GM12891 (cell line): ENCODE measurements at regions not wholly inside any gene's neighbourhood (a gene's known extent, or its start where the extent isn't known, plus 50 kb on each side); places are given as distances from the start of the nearest gene placed in this dataset.

Experiments used
- DNase-seq: peaks from one replicate; pipeline ENCODE4 v3.0.0; 2011; ENCODE audit warnings: low spot score; ENCODE audit not compliant: insufficient read length
- FAIRE-seq: peaks from 2 replicates; lab custom pipeline; 2011; peaks lifted over from hg19 to GRCh38; lab: Jason Lieb, UNC
- PAX5 ChIP-seq: IDR thresholded peaks from 2 replicates; pipeline ENCODE4 v1.6.1; 2011; ENCODE audit warnings: low read length, moderate library complexity, mild to moderate bottlenecking; ENCODE audit not compliant: insufficient read depth, severe bottlenecking
- POLR2A ChIP-seq: IDR thresholded peaks from 2 replicates; pipeline ENCODE4 v1.6.1; 2011; ENCODE audit warnings: low read depth, low read length, control low read depth
- POLR2AphosphoS5 ChIP-seq: IDR thresholded peaks from 2 replicates; pipeline ENCODE4 v1.6.1; 2011; ENCODE audit warnings: low read depth, low read length, control low read depth
- POU2F2 ChIP-seq: IDR thresholded peaks from 2 replicates; pipeline ENCODE4 v1.6.1; 2011; ENCODE audit warnings: low read depth, mild to moderate bottlenecking, control low read depth, low read length, moderate library complexity
- SPI1 ChIP-seq: IDR thresholded peaks from 2 replicates; pipeline ENCODE4 v1.6.1; 2011; ENCODE audit warnings: low read depth, low read length, control low read depth
- TAF1 ChIP-seq: IDR thresholded peaks from 2 replicates; pipeline ENCODE4 v1.6.1; 2011; ENCODE audit warnings: low read depth, low read length, control low read depth

GRCh38 chr2:136393514-136393913, 275.6 kb upstream of the CXCR4 start:
- TF ChIP-seq TAF1 (no peak), SPI1 (peak; percentile 47; the same call in 1 of the 2 replicates)
- no peak for DNase-seq
- no peak for FAIRE-seq

GRCh38 chr2:136392897-136393505, 275.1 kb upstream of the CXCR4 start:
- DNase-seq (no peak), FAIRE-seq (no peak)
- TF ChIP-seq TAF1 (no peak), SPI1 (no peak), PAX5 (no peak), POLR2AphosphoS5 (no peak), POLR2A (no peak), POU2F2 (no peak)

GRCh38 chr2:136389809-136390208, 271.9 kb upstream of the CXCR4 start:
- FAIRE-seq (no peak), DNase-seq (no peak)
- TF ChIP-seq POU2F2 (peak; percentile 87), PAX5 (no peak)

GRCh38 chr2:136386046-136386445, 268.1 kb upstream of the CXCR4 start:
- TF ChIP-seq POU2F2 = no peak
- no peak for TF ChIP-seq TAF1
- no peak for TF ChIP-seq POLR2A
- no peak for TF ChIP-seq SPI1
- TF ChIP-seq POLR2AphosphoS5 = no peak
- TF ChIP-seq PAX5 = no peak
- FAIRE-seq = no peak
- DNase-seq = no peak

GRCh38 chr2:136384531-136385303, 266.8 kb upstream of the CXCR4 start:
- FAIRE-seq = peak; percentile 95
- TF ChIP-seq PAX5 = no peak
- no peak for TF ChIP-seq POU2F2
- no peak for TF ChIP-seq TAF1
- TF ChIP-seq POLR2A = no peak
- no peak for TF ChIP-seq POLR2AphosphoS5
- TF ChIP-seq SPI1 = no peak
- DNase-seq = no peak

GRCh38 chr2:136383167-136383566, 265.2 kb upstream of the CXCR4 start:
- TF ChIP-seq POU2F2 (no peak), TAF1 (no peak), POLR2AphosphoS5 (no peak), PAX5 (no peak), SPI1 (no peak), POLR2A (no peak)
- FAIRE-seq (peak; percentile 56), DNase-seq (no peak)

- no peak for DNase-seq
- peak; percentile 52; the same call in 1 of the 2 replicates for TF ChIP-seq POU2F2
- no peak for TF ChIP-seq PAX5
- TF ChIP-seq SPI1 = peak; percentile 73
- FAIRE-seq = peak; percentile 99
These were observed 264.0 kb upstream of the CXCR4 start for GRCh38 chr2:136381722-136382633.

- DNase-seq (no peak), FAIRE-seq (no peak)
- TF ChIP-seq POLR2A = no peak
These were observed 263.3 kb upstream of the CXCR4 start for GRCh38 chr2:136381245-136381644.

GRCh38 chr2:136378712-136379595, 261.0 kb upstream of the CXCR4 start:
- no peak for TF ChIP-seq POU2F2
- FAIRE-seq (peak; percentile 83), DNase-seq (no peak)
